NCI-H345 (cell line): ENCODE measurements at regions not wholly inside any gene's neighbourhood (a gene's known extent, or its start where the extent isn't known, plus 50 kb on each side); places are given as distances from the start of the nearest gene placed in this dataset.
"Not testable (repeated sequence)": the region's sequence is repeated elsewhere in the genome, so short reads cannot be mapped to it uniquely, and the experiment has no call there.

Source experiments
- DNase-seq: peaks from one replicate; lab custom pipeline; 2025; lab: John Stamatoyannopoulos, UW

GRCh38 chr4:169894767-169895166, 131.4 kb downstream of the MFAP3L start:
- not testable (repeated sequence) for DNase-seq

- no peak for DNase-seq
Measured at GRCh38 chr4:169885893-169886292, 128.1 kb upstream of the HPF1 start.

- DNase-seq, result no peak
Measured at GRCh38 chr4:169881769-169882168, 124.0 kb upstream of the HPF1 start.

GRCh38 chr4:169870507-169870906, 112.8 kb upstream of the HPF1 start:
- no peak for DNase-seq

GRCh38 chr4:169869490-169869889, 111.7 kb upstream of the HPF1 start:
- DNase-seq, result no peak

- no peak for DNase-seq
Measured at GRCh38 chr4:169861593-169861992, 103.8 kb upstream of the HPF1 start.

- DNase-seq, result no peak
Measured at GRCh38 chr4:169859366-169860216, 101.8 kb upstream of the HPF1 start.

- DNase-seq, result peak; percentile 58
Measured at GRCh38 chr4:169854090-169854489, 96.3 kb upstream of the HPF1 start.

- DNase-seq, result no peak
Measured at GRCh38 chr4:169852481-169852880, 94.7 kb upstream of the HPF1 start.

- no peak for DNase-seq
Measured at GRCh38 chr4:169851750-169852149, 94.0 kb upstream of the HPF1 start.

GRCh38 chr4:169849456-169849855, 91.7 kb upstream of the HPF1 start:
- no peak for DNase-seq

- DNase-seq, result no peak
Measured at GRCh38 chr4:169848018-169848417, 90.3 kb upstream of the HPF1 start.

- no peak for DNase-seq
Measured at GRCh38 chr4:169847171-169847570, 89.4 kb upstream of the HPF1 start.

GRCh38 chr4:169846396-169846795, 88.7 kb upstream of the HPF1 start:
- DNase-seq, result no peak

- DNase-seq, result no peak
Measured at GRCh38 chr4:169841776-169842175, 84.0 kb upstream of the HPF1 start.

- no peak for DNase-seq
Measured at GRCh38 chr4:169840554-169840953, 82.8 kb upstream of the HPF1 start.

- DNase-seq, result not testable (repeated sequence)
Measured at GRCh38 chr4:169828329-169828728, 70.6 kb upstream of the HPF1 start.

GRCh38 chr4:169826634-169827187, 69.0 kb upstream of the HPF1 start:
- no peak for DNase-seq

- DNase-seq, result no peak
Measured at GRCh38 chr4:169823685-169824084, 65.9 kb upstream of the HPF1 start.

- no peak for DNase-seq
Measured at GRCh38 chr4:169821402-169821801, 63.7 kb upstream of the HPF1 start.

- DNase-seq, result no peak
Measured at GRCh38 chr4:169818063-169818679, 60.4 kb upstream of the HPF1 start.

- DNase-seq, result no peak
Measured at GRCh38 chr4:169815606-169816005, 57.9 kb upstream of the HPF1 start.

GRCh38 chr4:169811476-169811875, 53.7 kb upstream of the HPF1 start:
- no peak for DNase-seq
